ENCODE measurements at regions not wholly inside any gene's neighbourhood (a gene's known extent, or its start where the extent isn't known, plus 50 kb on each side); places are given as distances from the start of the nearest gene placed in this dataset.

- peaks cover 19% of the 10 kb centered on the region for H3K9me3 ChIP-seq (ENCODE audit: control insufficient read depth, insufficient read depth, low read length)
- H3K23ac ChIP-seq (ENCODE audit: low read depth, low read length), result no peak overlapping the region
- H3K36me3 ChIP-seq (ENCODE audit: control insufficient read depth, insufficient read depth, low read length), result no peaks in the 10 kb centered on the region
- BruUV-seq (replicated peaks), result no TSS peak
- CTCF ChIA-PET, result no interaction called here
- DNase-seq (no peak), ATAC-seq (ENCODE audit: low read depth) (no peak)
- no peak overlapping the region for H3K18ac ChIP-seq (ENCODE audit: low read depth, low read length)
- no peak overlapping the region for H3K4me2 ChIP-seq (ENCODE audit: low read depth, low read length)
- H2AK9ac ChIP-seq (replicated peaks; ENCODE audit: low read depth, low read length, poor library complexity), result no peak overlapping the region
- H2BK5ac ChIP-seq (ENCODE audit: low read depth, low read length, poor library complexity, severe bottlenecking), result no peak overlapping the region
- no peaks in the 10 kb centered on the region for H4K20me1 ChIP-seq (ENCODE audit: insufficient read depth, low read length)
- no peak overlapping the region for H4K5ac ChIP-seq (ENCODE audit: low read depth, low read length)
- H4K8ac ChIP-seq (ENCODE audit: low read depth in 2 of 2, low read length in 2 of 2), result no peak overlapping the region
- H2AFZ ChIP-seq (replicated peaks; ENCODE audit: low read length, poor library complexity), result no peak overlapping the region
- H3K27ac ChIP-seq (ENCODE audit: insufficient read depth, low read length), result no peak overlapping the region
- no peak overlapping the region for H3K4ac ChIP-seq (ENCODE audit: low read depth, low read length)
- intact Hi-C loops (cut with micrococcal nuclease) (no loop called here), dilution Hi-C loops (cut with HindIII; ENCODE audit: low sequenced_read_pairs, unreplicated experiment) (no loop called here), in situ Hi-C loops (cut with MboI; ENCODE audit: low sequenced_read_pairs) (no loop called here)
- no peak overlapping the region for H3K14ac ChIP-seq (replicated peaks; ENCODE audit: low read depth, low read length)
- no peaks in the 10 kb centered on the region for H3K4me1 ChIP-seq (ENCODE audit: control insufficient read depth, insufficient read depth, low read length)
- H3K79me1 ChIP-seq (ENCODE audit: low read depth in 1 of 2, low read length in 2 of 2), result no peaks in the 10 kb centered on the region
- H2BK120ac ChIP-seq (ENCODE audit: low read depth, low read length), result no peak overlapping the region
- H4K91ac ChIP-seq (ENCODE audit: insufficient read depth, low read depth, low read length), result no peak overlapping the region
- H2BK15ac ChIP-seq (ENCODE audit: low read depth, low read length), result no peak overlapping the region
- no peak overlapping the region for H3K9ac ChIP-seq (ENCODE audit: low read depth, low read length)
- H2BK20ac ChIP-seq (ENCODE audit: low read depth, low read length), result no peak overlapping the region
- H3K56ac ChIP-seq (ENCODE audit: extremely low read depth, insufficient read depth, low read length), result no peak overlapping the region
- H3K4me3 ChIP-seq (ENCODE audit: insufficient read depth, low read depth, low read length), result no peak overlapping the region
- no peaks in the 10 kb centered on the region for H3K27me3 ChIP-seq (ENCODE audit: control insufficient read depth, insufficient read depth, low read length)
- POLR2A ChIA-PET (ENCODE audit: unreplicated experiment), result no interaction called here
- H3K9me1 ChIP-seq (ENCODE audit: insufficient read depth, low read length), result no peaks in the 10 kb centered on the region
- TF ChIP-seq ELK1 (IDR thresholded peaks at IDR 0.05; ENCODE audit: borderline replicate concordance, low read depth, low read length) (no peak), RCOR1 (IDR thresholded peaks at IDR 0.05; ENCODE audit: insufficient replicate concordance, low read length) (no peak), MAFK (IDR thresholded peaks at IDR 0.05; ENCODE audit: low read depth, low read length) (no peak), CEBPB (IDR thresholded peaks at IDR 0.05; ENCODE audit: low read depth, low read length) (no peak), RAD21 (IDR thresholded peaks at IDR 0.05; ENCODE audit: low read length) (no peak), SMC3 (IDR thresholded peaks at IDR 0.05; ENCODE audit: low read depth, low read length) (no peak), MXI1 (IDR thresholded peaks at IDR 0.05; ENCODE audit: borderline replicate concordance, low read depth, low read length) (no peak), MAZ (IDR thresholded peaks at IDR 0.05; ENCODE audit: borderline replicate concordance, low read depth, low read length) (no peak)
- no peak overlapping the region for H2AK5ac ChIP-seq (ENCODE audit: low read depth, low read length)
Observed at GRCh38 chr3:4067893-4068292, 235.3 kb upstream of the SETMAR start.

Measured in IMR-90 (cell line).